Chondrocyte (in vitro differentiated cells): ENCODE measurements at regions not wholly inside any gene's neighbourhood (a gene's known extent, or its start where the extent isn't known, plus 50 kb on each side); places are given as distances from the start of the nearest gene placed in this dataset.
A peak's percentile ranks its signal among the peaks of the same experiment; 100 is the strongest.

Source experiments
- DNase-seq: peaks from one replicate; pipeline ENCODE4 v3.0.0; 2021; ENCODE audit warnings: mixed read lengths, low spot score
- H3K27ac Mint-ChIP-seq: one replicate; pipeline ENCODE4 v1.8.0; 2021; ENCODE audit warnings: mild to moderate bottlenecking, moderate library complexity, mixed read lengths; ENCODE audit not compliant: unreplicated experiment
- H3K27me3 Mint-ChIP-seq: 2 replicates; pipeline ENCODE4 v1.8.0; 2021; ENCODE audit warnings: low read depth, mixed read lengths
- H3K36me3 Mint-ChIP-seq: 2 replicates; pipeline ENCODE4 v1.8.0; 2021; ENCODE audit warnings: low read depth, mixed read lengths
- H3K4me1 Mint-ChIP-seq: 2 replicates; pipeline ENCODE4 v1.8.0; 2021; ENCODE audit warnings: low read depth, mild to moderate bottlenecking, mixed read lengths
- H3K4me3 Mint-ChIP-seq: one replicate; pipeline ENCODE4 v1.8.0; 2021; ENCODE audit warnings: mild to moderate bottlenecking, moderate library complexity, mixed read lengths; ENCODE audit not compliant: unreplicated experiment
- H3K9me3 Mint-ChIP-seq: 2 replicates; pipeline ENCODE4 v1.8.0; 2021; ENCODE audit warnings: low read depth, mixed read lengths
- CTCF ChIP-seq: fragments of 200-600 bp; sonication (generic); IDR thresholded peaks from 2 replicates; pipeline ENCODE4 v1.5.0; 2021; ENCODE audit warnings: antibody characterized with exemption, mild to moderate bottlenecking, moderate library complexity

GRCh38 chr13:74687442-74688182, 553.4 kb upstream of the KLF12 start:
- TF ChIP-seq CTCF: no peak
- peaks cover 18% of the 10 kb centered on the region for H3K9me3 Mint-ChIP-seq

GRCh38 chr13:74683411-74683810, 549.2 kb upstream of the KLF12 start:
- Mint-ChIP-seq H3K27me3 (no peaks in the 10 kb centered on the region), H3K27ac (no peak overlapping the region), H3K9me3 (peaks cover 18% of the 10 kb centered on the region), H3K36me3 (peaks cover 2% of the 10 kb centered on the region), H3K4me1 (peaks cover 8% of the 10 kb centered on the region), H3K4me3 (no peak overlapping the region)
- TF ChIP-seq CTCF: no peak
- DNase-seq: no peak

More at GRCh38 chr13:74687442-74688182, 553.4 kb upstream of the KLF12 start:
- Mint-ChIP-seq H3K27ac (peak overlapping the region; percentile 63), H3K4me1 (peaks cover 8% of the 10 kb centered on the region), H3K4me3 (no peak overlapping the region), H3K27me3 (no peaks in the 10 kb centered on the region), H3K36me3 (peaks cover 2% of the 10 kb centered on the region)
- no peak for DNase-seq

GRCh38 chr13:74682746-74683145, 548.5 kb upstream of the KLF12 start:
- TF ChIP-seq CTCF: no peak
- H3K9me3 Mint-ChIP-seq: peaks cover 18% of the 10 kb centered on the region
- H3K4me3 Mint-ChIP-seq: no peak overlapping the region
- no peak for DNase-seq
- no peak overlapping the region for H3K27ac Mint-ChIP-seq
- H3K4me1 Mint-ChIP-seq: peaks cover 7% of the 10 kb centered on the region
- no peaks in the 10 kb centered on the region for H3K27me3 Mint-ChIP-seq
- H3K36me3 Mint-ChIP-seq: peaks cover 2% of the 10 kb centered on the region

- TF ChIP-seq CTCF: no peak
- Mint-ChIP-seq H3K4me3 (no peak overlapping the region), H3K36me3 (peaks cover 2% of the 10 kb centered on the region), H3K4me1 (no peaks in the 10 kb centered on the region), H3K9me3 (peaks cover 18% of the 10 kb centered on the region), H3K27me3 (no peaks in the 10 kb centered on the region), H3K27ac (no peak overlapping the region)
- DNase-seq: no peak
These were observed 547.7 kb upstream of the KLF12 start for GRCh38 chr13:74681891-74682290.

GRCh38 chr13:74678308-74678965, 544.2 kb upstream of the KLF12 start:
- Mint-ChIP-seq H3K9me3 (no peaks in the 10 kb centered on the region), H3K36me3 (no peaks in the 10 kb centered on the region), H3K27ac (no peak overlapping the region), H3K27me3 (no peaks in the 10 kb centered on the region), H3K4me1 (no peaks in the 10 kb centered on the region), H3K4me3 (no peak overlapping the region)
- no peak for TF ChIP-seq CTCF
- DNase-seq: no peak
